ENCODE measurements at regions not wholly inside any gene's neighbourhood (a gene's known extent, or its start where the extent isn't known, plus 50 kb on each side); places are given as distances from the start of the nearest gene placed in this dataset.

DNA sequence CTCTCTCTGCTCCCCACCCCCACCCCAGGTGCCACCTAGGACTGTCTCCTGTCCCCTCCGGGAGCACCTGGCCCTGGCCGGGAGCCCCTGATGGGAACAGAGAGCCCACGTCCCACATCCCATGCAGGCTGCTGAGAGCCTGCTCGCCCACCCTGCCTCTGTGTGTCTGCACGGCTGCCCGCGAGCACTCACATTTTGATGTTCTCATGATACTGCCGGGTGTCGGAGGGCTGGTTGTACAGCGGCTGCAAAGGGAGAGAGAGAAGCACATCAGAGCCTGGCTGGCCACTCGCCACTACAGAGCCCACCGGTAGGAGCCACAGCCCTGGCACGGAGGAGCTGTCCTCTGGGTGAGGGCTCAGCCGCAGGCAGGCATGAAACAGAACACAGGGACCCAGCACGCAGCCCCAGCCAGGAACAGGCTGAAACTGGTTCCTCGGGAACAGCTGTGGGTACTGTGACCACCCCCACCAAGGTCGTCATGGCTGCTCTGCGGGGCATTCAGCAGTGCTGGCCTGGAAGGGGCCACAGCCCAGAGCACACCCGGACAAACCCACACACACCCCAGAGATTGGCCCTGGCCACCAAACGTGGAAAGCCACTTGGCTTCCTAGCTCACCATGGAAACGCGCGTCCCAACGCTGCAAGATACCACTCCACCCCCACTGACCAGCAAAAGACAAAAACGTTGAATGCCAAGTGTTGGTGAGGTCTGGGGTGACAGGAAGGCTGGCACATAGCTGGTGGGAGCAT is 117.6 kb downstream of the NCOR2 start:
- in situ Hi-C loops (cut with MboI; ENCODE audit: low sequenced_read_pairs): loop anchor here (25.0 kb wide), 1 partner anchor 412 kb away; no protein-coding TSS in a partner anchor

DNA sequence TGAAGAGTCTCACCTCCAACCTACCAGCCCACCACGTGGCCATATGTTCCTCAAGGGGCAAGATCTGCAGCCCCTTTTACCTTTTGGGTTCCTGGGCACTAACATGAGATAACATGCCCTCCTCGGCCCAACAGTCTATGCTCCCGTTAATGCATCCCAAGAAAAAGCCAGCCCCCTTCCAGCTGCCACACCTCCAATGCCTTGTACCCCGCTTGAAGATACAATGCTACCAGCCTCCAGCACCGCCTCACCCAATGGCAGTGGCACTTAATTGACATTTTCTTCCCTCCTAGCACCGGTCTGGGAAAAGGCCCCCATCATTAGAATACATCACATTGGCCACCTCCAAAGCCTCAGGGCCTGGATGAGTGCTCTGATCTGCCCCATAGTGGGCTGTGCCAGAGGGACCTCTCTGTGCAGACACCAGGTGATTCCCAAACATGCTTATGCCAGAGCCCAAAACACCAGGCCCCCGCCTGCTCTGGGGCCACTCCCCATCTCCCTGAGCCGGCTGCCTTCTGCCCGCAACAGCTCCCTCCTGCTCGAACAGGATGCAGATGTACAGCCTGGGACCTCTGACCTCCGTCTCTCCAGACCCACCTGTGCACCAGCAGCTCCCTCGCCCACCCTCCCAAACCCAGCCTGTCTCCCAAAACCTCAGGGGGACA is 118.3 kb downstream of the NCOR2 start:
- in situ Hi-C loops (cut with MboI; ENCODE audit: low sequenced_read_pairs): no loop called here

- in situ Hi-C loops (cut with MboI; ENCODE audit: low sequenced_read_pairs): no loop called here
These were observed 119.0 kb downstream of the NCOR2 start for GRCh38 chr12:124448241-124448954.

- in situ Hi-C loops (cut with MboI; ENCODE audit: low sequenced_read_pairs): no loop called here
These were observed 121.0 kb downstream of the NCOR2 start for GRCh38 chr12:124446364-124446763.

- in situ Hi-C loops (cut with MboI; ENCODE audit: low sequenced_read_pairs): no loop called here
These were observed 121.6 kb downstream of the NCOR2 start for GRCh38 chr12:124445826-124446225.

DNA sequence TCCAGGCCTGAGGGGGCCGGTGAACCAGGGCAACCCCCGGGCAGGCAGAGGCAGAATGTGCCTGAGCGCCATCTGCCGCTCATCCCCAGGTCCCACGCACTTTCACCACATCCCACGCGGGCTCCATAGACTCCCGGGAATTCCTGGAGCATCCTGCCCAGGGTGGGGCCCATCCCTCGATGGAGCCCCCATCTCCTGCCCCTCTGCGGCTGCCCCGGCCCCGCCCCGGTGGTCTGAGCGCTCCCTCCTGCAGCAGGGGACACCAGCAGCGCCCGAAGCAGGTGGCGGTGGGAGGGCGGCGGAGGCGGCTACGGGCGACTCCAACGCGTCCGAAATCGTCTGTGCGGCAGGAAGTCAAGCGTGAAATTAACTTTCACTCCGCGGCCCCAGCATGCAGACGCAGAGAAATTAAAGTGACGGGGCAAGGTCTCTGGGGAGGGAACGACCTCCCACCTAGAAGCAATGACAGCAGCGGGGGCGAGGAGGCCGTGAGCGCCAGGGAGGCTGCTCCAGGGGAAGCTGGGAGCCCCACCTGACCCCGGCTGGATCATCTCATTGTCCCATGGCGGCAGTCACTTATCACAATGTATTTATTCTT is 122.2 kb downstream of the NCOR2 start:
- in situ Hi-C loops (cut with MboI; ENCODE audit: low sequenced_read_pairs): no loop called here

- in situ Hi-C loops (cut with MboI; ENCODE audit: low sequenced_read_pairs): loop anchor here (5.0 kb wide), 1 partner anchor 87 kb away; no protein-coding TSS in a partner anchor
These were observed 123.3 kb downstream of the NCOR2 start for GRCh38 chr12:124443931-124444712.

- in situ Hi-C loops (cut with MboI; ENCODE audit: low sequenced_read_pairs): loop anchor here (5.0 kb wide), 1 partner anchor 86 kb away; no protein-coding TSS in a partner anchor
These were observed 124.5 kb downstream of the NCOR2 start for GRCh38 chr12:124442772-124443445.

- in situ Hi-C loops (cut with MboI; ENCODE audit: low sequenced_read_pairs): loop anchor here (5.0 kb wide), 1 partner anchor 85 kb away; no protein-coding TSS in a partner anchor
These were observed 125.1 kb downstream of the NCOR2 start for GRCh38 chr12:124442281-124442680.

GRCh38 chr12:124441443-124442194 is 125.8 kb downstream of the NCOR2 start:
- in situ Hi-C loops (cut with MboI; ENCODE audit: low sequenced_read_pairs): loop anchor here (5.0 kb wide), 1 partner anchor 84 kb away; no protein-coding TSS in a partner anchor

GRCh38 chr12:124440841-124441381 is 126.5 kb downstream of the NCOR2 start:
- in situ Hi-C loops (cut with MboI; ENCODE audit: low sequenced_read_pairs): loop anchor here (5.0 kb wide), 1 partner anchor 84 kb away; no protein-coding TSS in a partner anchor

GRCh38 chr12:124440031-124440626 is 127.3 kb downstream of the NCOR2 start:
- in situ Hi-C loops (cut with MboI; ENCODE audit: low sequenced_read_pairs): loop anchor here (5.0 kb wide), 1 partner anchor 83 kb away; no protein-coding TSS in a partner anchor

GRCh38 chr12:124438437-124439056 is 128.9 kb downstream of the NCOR2 start:
- in situ Hi-C loops (cut with MboI; ENCODE audit: low sequenced_read_pairs): no loop called here

DNA sequence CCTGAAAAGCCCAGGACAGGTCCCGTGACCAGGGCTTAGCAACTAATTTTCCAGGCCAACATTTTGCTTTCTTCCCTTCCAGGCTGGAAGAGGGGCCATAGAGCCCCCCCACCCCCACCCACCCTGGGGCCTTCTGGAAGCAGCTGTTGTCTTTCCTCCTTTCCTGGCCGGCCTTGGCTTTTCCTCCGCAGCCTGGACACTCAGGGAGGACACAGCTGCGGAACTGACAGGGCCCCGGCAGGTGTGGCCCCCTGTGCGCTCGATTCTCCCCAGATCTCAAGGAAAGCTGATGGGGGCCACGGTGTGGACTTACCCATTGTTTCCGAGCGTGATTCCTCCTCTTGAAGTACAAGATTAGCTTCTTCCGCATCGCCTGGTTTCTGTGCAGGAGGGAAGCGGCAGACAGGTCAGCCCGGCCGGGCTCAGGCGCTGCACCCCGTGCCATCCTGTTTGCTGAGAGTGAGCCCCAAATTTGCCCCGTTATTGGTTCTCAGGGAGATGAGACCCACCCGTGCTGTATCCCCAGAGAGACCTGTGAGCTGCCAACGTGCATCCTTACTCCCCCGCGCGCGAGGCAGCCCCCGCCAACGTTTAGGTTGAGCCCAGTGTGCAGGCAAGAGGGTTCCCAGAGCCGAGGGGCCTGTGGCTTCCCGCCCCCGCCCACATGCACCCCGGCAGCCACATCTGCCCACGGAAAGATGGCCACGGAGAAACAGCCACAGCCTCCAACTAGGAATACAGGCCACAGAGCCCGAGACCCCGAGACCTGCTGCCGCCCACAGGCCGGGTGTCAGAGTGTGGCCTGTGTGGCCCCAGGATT is 129.6 kb downstream of the NCOR2 start:
- in situ Hi-C loops (cut with MboI; ENCODE audit: low sequenced_read_pairs): no loop called here

- in situ Hi-C loops (cut with MboI; ENCODE audit: low sequenced_read_pairs): no loop called here
These were observed 130.3 kb downstream of the NCOR2 start for GRCh38 chr12:124437121-124437520.

DNA sequence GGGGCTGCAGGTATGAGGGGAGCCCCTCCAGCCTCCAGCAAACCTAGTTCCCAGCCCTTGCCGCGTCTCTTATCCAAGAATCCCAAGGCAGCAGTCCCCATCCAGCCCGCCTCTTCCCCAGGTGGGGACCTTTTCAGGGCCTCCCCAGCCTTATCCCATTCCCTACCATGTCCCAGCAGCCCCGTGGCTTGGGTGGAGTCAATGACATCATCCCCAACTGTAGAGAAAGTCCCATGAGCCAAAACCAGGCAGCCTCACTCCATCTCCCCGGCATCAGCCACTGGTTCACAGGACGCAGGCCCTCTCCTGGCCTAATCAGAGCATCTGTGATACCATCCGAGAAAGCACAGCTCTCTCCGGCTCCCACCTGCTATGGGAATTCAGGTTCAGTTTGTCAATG is 131.0 kb downstream of the NCOR2 start:
- in situ Hi-C loops (cut with MboI; ENCODE audit: low sequenced_read_pairs): no loop called here

DNA sequence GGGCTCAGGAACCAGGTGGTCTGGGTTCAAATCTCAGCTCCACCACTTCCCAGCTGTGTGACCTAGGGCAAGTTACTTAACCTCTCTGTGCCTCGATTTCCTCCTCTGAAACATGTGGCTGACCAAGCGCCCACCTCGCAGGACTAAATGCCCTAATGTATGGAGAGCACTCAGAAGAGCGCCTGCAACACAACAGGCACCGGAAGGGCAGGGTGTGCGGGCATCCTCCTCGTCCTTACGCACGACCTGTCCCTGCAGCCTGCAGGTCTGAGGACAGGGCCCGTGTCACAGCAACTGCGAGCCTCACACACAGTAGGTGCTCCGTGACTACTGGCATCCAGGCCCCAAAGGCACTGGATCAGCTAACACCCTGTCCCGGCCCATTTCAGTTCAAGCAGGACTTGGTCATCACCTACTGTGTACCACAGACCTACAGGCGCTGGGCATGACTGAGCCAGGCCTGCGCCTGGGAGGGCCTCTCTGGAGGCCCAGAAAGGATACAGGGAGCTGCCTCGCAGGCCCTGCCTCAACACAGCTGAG is 131.5 kb downstream of the NCOR2 start:
- in situ Hi-C loops (cut with MboI; ENCODE audit: low sequenced_read_pairs): no loop called here
